Activated CD4-positive, alpha-beta memory T cell treated with anti-CD3 and anti-CD28 coated beads for 36 hours (primary cell): ENCODE measurements at regions not wholly inside any gene's neighbourhood (a gene's known extent, or its start where the extent isn't known, plus 50 kb on each side); places are given as distances from the start of the nearest gene placed in this dataset.

Source experiments
- CTCF ChIA-PET: fragments of 350-600 bp; sonication (Branson Sonifier 250); formaldehyde crosslinking; loops from one replicate; lab custom pipeline; 2021; ENCODE audit warnings: antibody characterized with exemption, inconsistent platforms; lab: Charles Lee
- POLR2A ChIA-PET: fragments of 350-600 bp; sonication (Branson Sonifier 250); formaldehyde crosslinking; loops from one replicate; lab custom pipeline; 2021; ENCODE audit warnings: antibody characterized with exemption; lab: Charles Lee
- DNase-seq: peaks from one replicate; pipeline ENCODE4 v3.0.0-alpha.2; 2020
- H3K27ac Mint-ChIP-seq: one replicate; pipeline ENCODE4 v1.8.0; 2021; ENCODE audit warnings: mixed read lengths
- H3K27me3 Mint-ChIP-seq: one replicate; pipeline ENCODE4 v1.8.0; 2021; ENCODE audit warnings: mixed read lengths
- H3K36me3 Mint-ChIP-seq: one replicate; pipeline ENCODE4 v1.8.0; 2021; ENCODE audit warnings: mixed read lengths
- H3K4me1 Mint-ChIP-seq: one replicate; pipeline ENCODE4 v1.8.0; 2021; ENCODE audit warnings: low read depth, mixed read lengths
- H3K4me3 Mint-ChIP-seq: one replicate; pipeline ENCODE4 v1.8.0; 2021; ENCODE audit warnings: mild to moderate bottlenecking, mixed read lengths
- H3K9me3 Mint-ChIP-seq: one replicate; pipeline ENCODE4 v1.8.0; 2021; ENCODE audit warnings: mixed read lengths
- intact Hi-C: fragments of 100-400 bp; cut with micrococcal nuclease; formaldehyde crosslinking; loops from one replicate; pipeline ENCODE4 v1.15.1; 2023

DNA sequence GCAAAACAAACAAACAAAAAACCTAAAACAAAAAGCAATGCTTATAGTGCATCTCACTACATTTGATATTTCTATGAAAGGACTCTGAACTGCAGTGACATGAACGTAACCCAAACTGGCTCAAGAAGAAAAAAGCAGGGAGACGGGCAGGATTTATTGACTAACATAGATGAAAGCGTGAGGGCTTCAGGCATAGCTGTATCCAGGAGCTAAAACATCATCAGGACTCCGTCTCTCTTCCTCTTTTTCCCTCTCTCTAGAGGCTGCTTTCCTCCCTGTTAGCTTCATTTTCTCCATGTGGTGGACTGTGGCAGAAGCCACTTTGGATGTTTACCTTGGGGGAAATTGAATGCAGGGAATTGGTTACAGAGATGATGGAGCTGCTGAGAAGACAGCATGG lies 418.2 kb upstream of the PROK2 start:
- no peaks in the 10 kb centered on the region for H3K4me1 Mint-ChIP-seq
- intact Hi-C loops: no loop called here
- peaks cover 5% of the 10 kb centered on the region for H3K27me3 Mint-ChIP-seq
- ChIA-PET CTCF (no interaction called here), POLR2A (no interaction called here)
- no peak for DNase-seq
- H3K36me3 Mint-ChIP-seq: peaks cover 6% of the 10 kb centered on the region
- no peak overlapping the region for H3K27ac Mint-ChIP-seq
- no peak overlapping the region for H3K4me3 Mint-ChIP-seq
- H3K9me3 Mint-ChIP-seq: peaks cover 13% of the 10 kb centered on the region

DNA sequence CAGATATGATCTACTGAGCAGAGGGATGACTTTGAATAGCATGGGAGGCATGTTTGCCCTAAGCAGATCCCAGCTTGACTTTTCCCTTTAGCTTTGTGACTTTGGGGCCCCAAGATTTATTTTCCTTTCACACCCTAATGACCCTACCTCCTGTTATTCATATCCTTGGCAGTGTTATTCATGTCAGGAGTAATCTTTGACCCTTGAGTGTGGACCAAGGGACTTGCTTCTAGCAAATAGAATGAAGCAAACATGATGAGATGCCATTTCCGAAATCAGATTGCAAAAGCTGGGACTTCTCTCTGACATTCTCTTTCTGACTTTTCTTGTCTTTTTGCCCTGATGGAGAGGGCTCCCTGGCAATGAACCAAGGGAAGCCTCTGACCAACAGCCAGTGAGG lies 415.4 kb upstream of the PROK2 start:
- Mint-ChIP-seq H3K9me3 (peaks cover 13% of the 10 kb centered on the region), H3K36me3 (peaks cover 6% of the 10 kb centered on the region), H3K27ac (no peak overlapping the region), H3K4me1 (no peaks in the 10 kb centered on the region), H3K27me3 (peaks cover 5% of the 10 kb centered on the region), H3K4me3 (no peak overlapping the region)
- intact Hi-C loops: no loop called here
- ChIA-PET POLR2A (no interaction called here), CTCF (no interaction called here)
- no peak for DNase-seq

DNA sequence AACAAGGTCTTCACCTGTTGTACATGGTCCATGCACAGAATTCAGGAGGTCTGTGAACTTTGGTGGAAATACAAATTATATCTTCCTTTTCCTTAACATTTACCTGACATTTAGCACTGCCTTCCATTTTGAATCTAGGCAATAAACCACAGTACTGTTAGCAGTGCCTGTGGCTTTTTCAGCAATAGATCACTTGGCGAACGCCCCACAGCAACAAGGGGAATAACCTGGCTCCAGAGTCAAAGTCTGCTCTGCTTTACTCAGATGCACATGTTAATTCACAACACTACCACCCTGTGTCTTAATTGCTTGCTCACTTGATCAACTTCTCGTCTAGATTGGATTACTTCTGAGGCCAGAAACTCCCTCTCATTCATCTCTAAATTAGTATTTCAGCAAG lies 414.6 kb upstream of the PROK2 start:
- POLR2A ChIA-PET: no interaction called here
- no peak overlapping the region for H3K4me3 Mint-ChIP-seq
- peaks cover 6% of the 10 kb centered on the region for H3K36me3 Mint-ChIP-seq
- H3K27me3 Mint-ChIP-seq: peaks cover 5% of the 10 kb centered on the region
- peaks cover 13% of the 10 kb centered on the region for H3K9me3 Mint-ChIP-seq
- H3K4me1 Mint-ChIP-seq: no peaks in the 10 kb centered on the region
- CTCF ChIA-PET: no interaction called here
- no peak overlapping the region for H3K27ac Mint-ChIP-seq
- intact Hi-C loops: no loop called here
- DNase-seq: no peak

DNA sequence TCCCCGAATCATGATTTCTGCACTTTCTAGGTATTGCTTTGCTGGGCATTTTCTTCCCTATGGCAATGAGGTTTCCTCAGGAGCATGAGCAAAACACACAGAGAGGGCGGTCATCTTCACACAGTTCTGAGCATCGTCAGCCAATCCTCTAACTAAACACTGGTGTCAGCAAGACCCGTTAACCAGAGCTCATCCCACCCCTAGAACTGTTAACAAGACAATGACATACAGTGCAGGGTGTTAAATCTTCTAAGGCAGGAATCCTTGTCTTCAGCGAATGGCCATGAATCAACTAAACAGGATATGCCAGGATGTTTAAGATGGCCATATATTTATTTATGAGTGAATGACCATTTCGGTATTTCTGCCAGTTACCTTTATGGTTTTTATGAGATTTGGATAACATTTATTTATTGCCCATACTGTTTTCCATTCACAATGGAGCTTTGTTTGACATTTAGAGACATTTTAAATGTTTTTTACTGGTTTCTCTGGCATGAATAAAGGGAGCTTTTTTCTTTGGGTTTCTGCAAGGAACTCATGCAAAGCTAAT lies 411.5 kb upstream of the PROK2 start:
- no peak for DNase-seq
- Mint-ChIP-seq H3K4me3 (no peak overlapping the region), H3K36me3 (peaks cover 9% of the 10 kb centered on the region), H3K27ac (no peak overlapping the region), H3K27me3 (peaks cover 2% of the 10 kb centered on the region), H3K9me3 (peaks cover 21% of the 10 kb centered on the region), H3K4me1 (no peaks in the 10 kb centered on the region)
- POLR2A ChIA-PET: no interaction called here
- CTCF ChIA-PET: no interaction called here
- intact Hi-C loops: no loop called here

DNA sequence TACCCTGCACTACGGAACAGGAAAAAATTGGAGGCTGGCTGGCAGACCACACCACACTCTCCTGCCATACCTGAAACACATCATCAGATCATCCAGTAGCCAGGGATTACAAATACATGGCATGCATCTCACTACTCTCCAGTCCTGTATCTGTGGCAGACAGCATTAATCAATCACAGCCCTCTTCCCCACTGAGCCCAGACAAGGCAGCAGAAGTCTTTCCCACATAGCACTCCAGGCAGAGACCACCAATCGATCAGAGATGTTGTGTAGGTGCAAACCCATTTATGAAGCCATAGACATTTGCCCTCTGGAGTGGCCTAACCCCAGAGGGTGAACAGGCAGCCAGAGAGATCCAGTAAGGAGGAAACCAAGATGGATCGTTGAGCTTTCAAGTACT lies 410.9 kb upstream of the PROK2 start:
- DNase-seq: no peak
- peaks cover under 1% of the 10 kb centered on the region for H3K27me3 Mint-ChIP-seq
- CTCF ChIA-PET: interaction anchor here (0.7 kb wide), 1 partner anchor 18 kb away, joined by 3 read pairs; no protein-coding TSS in a partner anchor

DNA sequence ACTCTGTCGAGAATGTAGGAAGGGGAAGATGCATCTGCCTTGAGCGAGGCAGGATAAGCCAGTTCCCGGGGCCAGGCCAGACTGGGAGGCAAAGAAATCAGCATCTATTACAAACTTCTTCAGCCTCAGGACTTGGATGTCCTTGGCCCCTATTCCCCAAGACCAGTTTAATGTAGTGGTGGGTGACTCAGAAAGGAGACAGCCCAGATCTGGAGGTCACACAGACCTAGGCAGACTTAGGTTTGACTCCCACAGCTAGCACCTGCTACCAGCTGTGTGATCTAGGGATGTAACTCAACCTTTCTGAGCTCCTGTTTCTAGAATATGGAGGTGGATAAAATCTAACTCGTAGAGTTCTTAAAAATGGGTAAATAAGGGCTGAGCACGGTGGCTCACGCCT lies 409.5 kb upstream of the PROK2 start:
- CTCF ChIA-PET: no interaction called here
- intact Hi-C loops: no loop called here

More for the DNA sequence above, 410.9 kb upstream of the PROK2 start:
- POLR2A ChIA-PET: no interaction called here
- Mint-ChIP-seq H3K4me1 (no peaks in the 10 kb centered on the region), H3K4me3 (no peak overlapping the region), H3K9me3 (peaks cover 18% of the 10 kb centered on the region), H3K27ac (no peak overlapping the region), H3K36me3 (peaks cover 7% of the 10 kb centered on the region)
- intact Hi-C loops: no loop called here

DNA sequence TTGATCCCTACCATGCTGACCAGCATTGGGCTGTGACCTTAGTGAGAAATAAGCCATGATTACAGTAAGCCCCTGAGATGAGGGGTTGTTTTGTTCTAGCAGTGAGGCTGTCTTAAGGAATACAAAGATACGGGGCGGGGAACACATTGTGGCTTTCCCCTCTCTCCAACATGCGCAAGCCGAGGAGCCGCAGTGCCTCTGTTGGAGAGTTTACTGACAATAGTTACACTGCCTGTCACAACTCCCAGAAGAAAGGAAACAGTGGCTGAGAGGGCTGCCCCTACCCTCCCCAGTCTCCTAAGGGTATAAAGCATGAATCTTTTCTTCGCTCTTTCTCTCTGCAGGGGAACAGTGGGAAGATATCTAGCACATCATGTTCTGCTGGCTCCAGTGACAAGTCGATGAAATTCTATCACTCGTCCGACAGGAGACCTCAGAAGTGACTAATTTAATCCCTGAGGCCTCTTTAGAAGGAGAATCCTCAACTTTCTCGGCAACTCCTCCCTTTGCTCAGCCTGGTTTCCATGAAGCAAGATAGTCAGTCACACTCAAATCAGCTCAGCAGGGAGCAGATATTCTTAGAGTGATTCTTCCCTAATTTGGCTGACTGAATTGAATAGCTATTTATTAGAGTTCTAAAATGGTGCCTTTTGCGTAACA lies 409.0 kb upstream of the PROK2 start:
- ChIA-PET POLR2A (no interaction called here), CTCF (no interaction called here)
- no peak for DNase-seq
- Mint-ChIP-seq H3K4me3 (no peak overlapping the region), H3K36me3 (peaks cover 2% of the 10 kb centered on the region), H3K4me1 (no peaks in the 10 kb centered on the region), H3K27ac (no peak overlapping the region), H3K27me3 (no peaks in the 10 kb centered on the region), H3K9me3 (peaks cover 7% of the 10 kb centered on the region)
- intact Hi-C loops: no loop called here

More for the DNA sequence above, 409.5 kb upstream of the PROK2 start:
- POLR2A ChIA-PET: no interaction called here
- DNase-seq: no peak
- Mint-ChIP-seq H3K27me3 (no peaks in the 10 kb centered on the region), H3K9me3 (peaks cover 7% of the 10 kb centered on the region), H3K4me1 (no peaks in the 10 kb centered on the region), H3K4me3 (no peak overlapping the region), H3K27ac (no peak overlapping the region), H3K36me3 (peaks cover 2% of the 10 kb centered on the region)

DNA sequence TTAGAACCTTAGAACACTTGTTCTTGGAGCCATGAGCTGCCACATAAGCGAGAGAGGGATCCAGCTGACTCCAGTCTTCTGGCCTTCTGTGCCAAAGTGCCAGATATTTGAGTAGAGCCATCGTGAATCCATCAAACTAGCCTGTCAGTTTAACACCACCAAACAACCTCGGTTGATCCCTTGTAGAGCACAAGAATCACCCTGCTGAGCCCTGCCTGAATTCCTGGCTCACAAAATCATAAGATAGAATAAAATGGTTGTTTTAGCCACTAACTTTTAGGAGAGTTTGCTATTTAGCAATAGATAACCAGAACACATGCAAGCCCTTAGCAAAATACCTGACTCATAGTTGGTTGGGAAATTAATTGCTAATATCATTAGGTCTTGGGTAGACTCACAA lies 407.6 kb upstream of the PROK2 start:
- DNase-seq: no peak
- no peaks in the 10 kb centered on the region for H3K4me1 Mint-ChIP-seq
- no peaks in the 10 kb centered on the region for H3K27me3 Mint-ChIP-seq
- no peak overlapping the region for H3K4me3 Mint-ChIP-seq
- peaks cover 7% of the 10 kb centered on the region for H3K9me3 Mint-ChIP-seq
- CTCF ChIA-PET: no interaction called here
- POLR2A ChIA-PET: no interaction called here
- peaks cover 2% of the 10 kb centered on the region for H3K36me3 Mint-ChIP-seq
- no peak overlapping the region for H3K27ac Mint-ChIP-seq
- intact Hi-C loops: no loop called here

DNA sequence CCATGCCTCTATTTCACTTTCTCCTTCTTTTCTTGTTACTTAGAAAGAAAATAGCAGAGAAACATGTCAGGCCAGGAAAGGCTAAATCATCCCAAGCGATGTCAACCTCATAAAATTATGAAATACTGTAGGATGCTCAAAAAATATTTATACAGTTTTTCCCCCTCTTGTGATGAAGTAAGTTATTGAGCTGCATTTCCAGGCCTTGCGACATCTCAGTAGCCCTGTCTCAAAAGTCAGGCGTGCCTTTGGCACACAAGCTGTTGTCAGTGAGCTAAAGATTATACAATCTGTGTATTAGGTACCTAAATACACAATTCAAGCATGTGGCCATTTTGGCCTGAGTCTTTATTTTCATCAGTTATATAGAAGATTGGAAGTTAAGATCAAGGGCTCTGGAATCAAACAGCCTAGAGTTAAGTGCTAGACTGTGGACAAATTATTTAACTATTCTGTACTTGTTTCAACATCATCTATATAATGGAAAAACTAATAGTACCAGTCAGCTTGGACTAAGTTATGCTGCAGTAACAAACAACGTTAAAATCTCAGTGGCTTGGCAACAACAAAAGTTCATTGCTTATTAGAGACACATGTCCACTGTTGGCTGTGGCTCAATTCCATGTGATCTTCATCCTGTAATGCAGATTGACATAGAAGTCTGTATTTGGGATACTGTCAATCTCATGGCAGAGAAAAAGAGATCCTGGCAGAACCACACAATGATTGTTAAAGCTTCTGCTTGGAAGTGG lies 406.4 kb upstream of the PROK2 start:
- Mint-ChIP-seq H3K27ac (no peak overlapping the region), H3K36me3 (peaks cover 2% of the 10 kb centered on the region), H3K4me1 (peaks cover 5% of the 10 kb centered on the region), H3K9me3 (peaks cover 7% of the 10 kb centered on the region), H3K4me3 (no peak overlapping the region), H3K27me3 (no peaks in the 10 kb centered on the region)
- no peak for DNase-seq
- intact Hi-C loops: no loop called here
- ChIA-PET CTCF (no interaction called here), POLR2A (no interaction called here)

DNA sequence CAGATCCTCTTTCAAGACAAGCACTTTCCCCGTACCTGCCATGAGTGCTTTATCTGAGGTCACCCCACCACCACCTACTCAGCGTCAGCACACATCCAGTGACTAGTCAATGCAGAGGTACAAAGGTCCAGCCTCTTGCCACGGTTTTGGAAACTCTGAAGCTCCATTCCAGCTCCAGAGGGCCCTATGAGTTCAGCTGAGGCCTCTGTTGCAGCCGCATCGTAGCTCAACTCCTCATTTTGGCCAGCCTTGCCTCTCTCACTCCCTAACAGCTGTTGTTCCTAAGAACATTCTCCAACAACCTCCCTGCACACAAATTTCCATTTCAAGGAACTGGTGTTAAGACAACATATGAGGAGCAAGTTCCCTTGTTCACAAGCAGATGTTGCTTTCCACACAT lies 405.1 kb upstream of the PROK2 start:
- H3K9me3 Mint-ChIP-seq: peaks cover 7% of the 10 kb centered on the region
- no peak for DNase-seq
- POLR2A ChIA-PET: no interaction called here
- peaks cover 2% of the 10 kb centered on the region for H3K36me3 Mint-ChIP-seq
- no peaks in the 10 kb centered on the region for H3K27me3 Mint-ChIP-seq
- intact Hi-C loops: no loop called here
- H3K4me1 Mint-ChIP-seq: peaks cover 9% of the 10 kb centered on the region
- H3K27ac Mint-ChIP-seq: no peak overlapping the region
- H3K4me3 Mint-ChIP-seq: no peak overlapping the region
- CTCF ChIA-PET: no interaction called here

DNA sequence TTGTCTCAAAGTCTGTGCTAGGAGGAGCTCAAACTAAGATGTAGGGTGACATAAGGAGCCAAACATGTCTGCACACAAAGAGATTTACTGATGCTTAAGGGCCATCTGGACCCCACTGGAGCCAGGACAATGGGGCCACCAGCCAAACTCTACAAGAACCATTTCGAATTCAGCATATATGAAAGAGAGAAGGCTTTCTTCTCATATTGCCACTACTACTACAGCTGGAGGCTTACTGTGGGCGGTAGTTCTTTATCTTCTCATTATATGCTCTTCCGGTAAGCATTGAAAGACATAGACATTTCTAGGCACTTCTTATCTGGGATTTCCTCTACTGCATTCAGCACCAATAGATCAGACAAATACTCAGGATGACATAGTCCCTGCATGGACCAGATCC lies 404.4 kb upstream of the PROK2 start:
- intact Hi-C loops: no loop called here

DNA sequence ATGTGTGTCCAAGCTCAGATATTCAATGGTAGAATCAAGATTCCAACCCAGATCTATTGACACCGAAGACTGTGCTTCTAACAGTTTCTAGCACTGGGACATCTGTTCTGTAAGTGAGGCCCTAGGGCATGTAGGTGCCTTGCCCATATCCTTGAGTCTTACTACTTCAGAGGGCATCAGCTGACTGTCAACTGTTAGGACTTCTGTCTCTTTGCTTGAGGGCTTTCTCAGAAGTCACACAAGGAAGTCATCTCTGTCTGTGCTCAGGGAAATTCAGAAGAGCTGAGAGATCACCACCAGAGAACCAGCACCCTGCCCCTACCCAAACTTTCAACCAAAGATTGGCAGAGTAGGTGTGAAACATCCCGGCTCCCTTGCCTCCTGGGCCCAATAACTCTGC lies 403.6 kb upstream of the PROK2 start:
- peaks cover 2% of the 10 kb centered on the region for H3K36me3 Mint-ChIP-seq
- DNase-seq: no peak
- H3K4me3 Mint-ChIP-seq: no peak overlapping the region
- H3K9me3 Mint-ChIP-seq: peaks cover 7% of the 10 kb centered on the region
- no peak overlapping the region for H3K27ac Mint-ChIP-seq
- POLR2A ChIA-PET: no interaction called here
- intact Hi-C loops: no loop called here
- CTCF ChIA-PET: no interaction called here
- no peaks in the 10 kb centered on the region for H3K27me3 Mint-ChIP-seq
- H3K4me1 Mint-ChIP-seq: peaks cover 9% of the 10 kb centered on the region

More for the DNA sequence above, 404.4 kb upstream of the PROK2 start:
- Mint-ChIP-seq H3K9me3 (peaks cover 7% of the 10 kb centered on the region), H3K27ac (no peak overlapping the region), H3K4me1 (peaks cover 9% of the 10 kb centered on the region), H3K27me3 (no peaks in the 10 kb centered on the region), H3K4me3 (no peak overlapping the region), H3K36me3 (peaks cover 2% of the 10 kb centered on the region)
- DNase-seq: no peak
- CTCF ChIA-PET: no interaction called here
- POLR2A ChIA-PET: no interaction called here
